ENCODE measurements at regions not wholly inside any gene's neighbourhood (a gene's known extent, or its start where the extent isn't known, plus 50 kb on each side); places are given as distances from the start of the nearest gene placed in this dataset.

DNA sequence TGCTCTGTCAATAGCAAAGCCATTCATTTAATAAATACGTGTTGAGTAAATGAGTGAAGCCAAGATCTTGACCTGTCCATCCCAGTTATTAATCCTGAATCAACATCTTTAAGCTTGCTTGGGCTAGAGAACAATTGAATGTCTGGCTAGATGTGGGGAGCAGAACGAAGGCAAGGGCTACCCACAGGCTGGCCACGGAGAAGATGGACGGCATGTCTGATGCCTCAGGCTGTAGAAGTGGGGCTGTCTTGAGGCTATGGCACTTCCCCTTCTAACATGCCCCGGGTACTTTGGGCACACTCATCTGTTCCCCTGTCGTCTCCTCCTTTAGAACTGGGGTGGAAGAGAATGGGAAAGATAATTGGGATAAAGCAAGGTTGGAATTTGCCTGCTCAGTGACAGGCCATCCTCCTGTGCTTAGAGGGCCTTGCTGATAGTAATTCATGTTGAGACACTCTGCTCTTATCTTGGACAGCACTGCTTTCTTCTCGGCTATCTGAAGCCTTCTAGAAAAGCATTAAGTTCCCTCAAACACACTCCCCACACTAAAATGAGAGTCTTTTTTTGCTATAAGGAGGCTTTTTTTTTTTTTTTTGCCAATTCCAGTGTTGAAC lies 225.7 kb downstream of the MREG start (continued):
- TF ChIP-seq, protein P1, sequence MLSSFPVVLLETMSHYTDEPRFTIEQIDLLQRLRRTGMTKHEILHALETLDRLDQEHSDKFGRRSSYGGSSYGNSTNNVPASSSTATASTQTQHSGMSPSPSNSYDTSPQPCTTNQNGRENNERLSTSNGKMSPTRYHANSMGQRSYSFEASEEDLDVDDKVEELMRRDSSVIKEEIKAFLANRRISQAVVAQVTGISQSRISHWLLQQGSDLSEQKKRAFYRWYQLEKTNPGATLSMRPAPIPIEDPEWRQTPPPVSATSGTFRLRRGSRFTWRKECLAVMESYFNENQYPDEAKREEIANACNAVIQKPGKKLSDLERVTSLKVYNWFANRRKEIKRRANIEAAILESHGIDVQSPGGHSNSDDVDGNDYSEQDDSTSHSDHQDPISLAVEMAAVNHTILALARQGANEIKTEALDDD (IDR thresholded peaks at IDR 0.05) = no peak
- TF ChIP-seq ZNF77 (CRISPR knock-in tag; IDR thresholded peaks at IDR 0.05) (no peak), CXXC5 (CRISPR knock-in tag; IDR thresholded peaks at IDR 0.05) (peak; percentile 37; the same call in 1 of the 2 replicates), HNRNPL (IDR thresholded peaks at IDR 0.05; ENCODE audit: low read depth, low read length) (no peak), POLR2A (conservative IDR thresholded peaks at IDR 0.05) (peak; percentile 64), NFIC (IDR thresholded peaks at IDR 0.05) (peak; percentile 18; the same call in 1 of the 2 replicates), LARP7 (IDR thresholded peaks at IDR 0.05) (no peak), GABPA (tag; conservative IDR thresholded peaks at IDR 0.05; ENCODE audit: low read depth) (no peak), ZKSCAN8 (CRISPR knock-in tag; IDR thresholded peaks at IDR 0.05) (no peak), MIER1 (IDR thresholded peaks at IDR 0.05; ENCODE audit: low read depth) (no peak), PHF20 (IDR thresholded peaks at IDR 0.05; ENCODE audit: partially characterized antibody) (no peak), DPF2 (IDR thresholded peaks at IDR 0.05) (peak; percentile 86), KDM1A (IDR thresholded peaks at IDR 0.05) (peak; percentile 47 to 69; a peak in 3 of 4 replicates), SNIP1 (IDR thresholded peaks at IDR 0.05; ENCODE audit: low read depth) (no peak), HDAC8 (tag; IDR thresholded peaks at IDR 0.05) (no peak), HDGF (IDR thresholded peaks at IDR 0.05) (no peak), ZNF184 (CRISPR knock-in tag; IDR thresholded peaks at IDR 0.05) (no peak)
- TF ChIP-seq, protein P2, sequence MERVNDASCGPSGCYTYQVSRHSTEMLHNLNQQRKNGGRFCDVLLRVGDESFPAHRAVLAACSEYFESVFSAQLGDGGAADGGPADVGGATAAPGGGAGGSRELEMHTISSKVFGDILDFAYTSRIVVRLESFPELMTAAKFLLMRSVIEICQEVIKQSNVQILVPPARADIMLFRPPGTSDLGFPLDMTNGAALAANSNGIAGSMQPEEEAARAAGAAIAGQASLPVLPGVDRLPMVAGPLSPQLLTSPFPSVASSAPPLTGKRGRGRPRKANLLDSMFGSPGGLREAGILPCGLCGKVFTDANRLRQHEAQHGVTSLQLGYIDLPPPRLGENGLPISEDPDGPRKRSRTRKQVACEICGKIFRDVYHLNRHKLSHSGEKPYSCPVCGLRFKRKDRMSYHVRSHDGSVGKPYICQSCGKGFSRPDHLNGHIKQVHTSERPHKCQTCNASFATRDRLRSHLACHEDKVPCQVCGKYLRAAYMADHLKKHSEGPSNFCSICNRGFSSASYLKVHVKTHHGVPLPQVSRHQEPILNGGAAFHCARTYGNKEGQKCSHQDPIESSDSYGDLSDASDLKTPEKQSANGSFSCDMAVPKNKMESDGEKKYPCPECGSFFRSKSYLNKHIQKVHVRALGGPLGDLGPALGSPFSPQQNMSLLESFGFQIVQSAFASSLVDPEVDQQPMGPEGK (CRISPR knock-in tag; IDR thresholded peaks at IDR 0.05; ENCODE audit: borderline replicate concordance) = no peak
- TF ChIP-seq, protein P3, sequence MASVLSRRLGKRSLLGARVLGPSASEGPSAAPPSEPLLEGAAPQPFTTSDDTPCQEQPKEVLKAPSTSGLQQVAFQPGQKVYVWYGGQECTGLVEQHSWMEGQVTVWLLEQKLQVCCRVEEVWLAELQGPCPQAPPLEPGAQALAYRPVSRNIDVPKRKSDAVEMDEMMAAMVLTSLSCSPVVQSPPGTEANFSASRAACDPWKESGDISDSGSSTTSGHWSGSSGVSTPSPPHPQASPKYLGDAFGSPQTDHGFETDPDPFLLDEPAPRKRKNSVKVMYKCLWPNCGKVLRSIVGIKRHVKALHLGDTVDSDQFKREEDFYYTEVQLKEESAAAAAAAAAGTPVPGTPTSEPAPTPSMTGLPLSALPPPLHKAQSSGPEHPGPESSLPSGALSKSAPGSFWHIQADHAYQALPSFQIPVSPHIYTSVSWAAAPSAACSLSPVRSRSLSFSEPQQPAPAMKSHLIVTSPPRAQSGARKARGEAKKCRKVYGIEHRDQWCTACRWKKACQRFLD (CRISPR knock-in tag; IDR thresholded peaks at IDR 0.05) = 0 out of 2 replicates have a peak, but pooled peaks have one; percentile 52
- TF ChIP-seq, protein P4, sequence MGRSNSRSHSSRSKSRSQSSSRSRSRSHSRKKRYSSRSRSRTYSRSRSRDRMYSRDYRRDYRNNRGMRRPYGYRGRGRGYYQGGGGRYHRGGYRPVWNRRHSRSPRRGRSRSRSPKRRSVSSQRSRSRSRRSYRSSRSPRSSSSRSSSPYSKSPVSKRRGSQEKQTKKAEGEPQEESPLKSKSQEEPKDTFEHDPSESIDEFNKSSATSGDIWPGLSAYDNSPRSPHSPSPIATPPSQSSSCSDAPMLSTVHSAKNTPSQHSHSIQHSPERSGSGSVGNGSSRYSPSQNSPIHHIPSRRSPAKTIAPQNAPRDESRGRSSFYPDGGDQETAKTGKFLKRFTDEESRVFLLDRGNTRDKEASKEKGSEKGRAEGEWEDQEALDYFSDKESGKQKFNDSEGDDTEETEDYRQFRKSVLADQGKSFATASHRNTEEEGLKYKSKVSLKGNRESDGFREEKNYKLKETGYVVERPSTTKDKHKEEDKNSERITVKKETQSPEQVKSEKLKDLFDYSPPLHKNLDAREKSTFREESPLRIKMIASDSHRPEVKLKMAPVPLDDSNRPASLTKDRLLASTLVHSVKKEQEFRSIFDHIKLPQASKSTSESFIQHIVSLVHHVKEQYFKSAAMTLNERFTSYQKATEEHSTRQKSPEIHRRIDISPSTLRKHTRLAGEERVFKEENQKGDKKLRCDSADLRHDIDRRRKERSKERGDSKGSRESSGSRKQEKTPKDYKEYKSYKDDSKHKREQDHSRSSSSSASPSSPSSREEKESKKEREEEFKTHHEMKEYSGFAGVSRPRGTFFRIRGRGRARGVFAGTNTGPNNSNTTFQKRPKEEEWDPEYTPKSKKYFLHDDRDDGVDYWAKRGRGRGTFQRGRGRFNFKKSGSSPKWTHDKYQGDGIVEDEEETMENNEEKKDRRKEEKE (IDR thresholded peaks at IDR 0.05; ENCODE audit: borderline replicate concordance in 1 of 2, control insufficient read depth in 1 of 2, low read depth in 2 of 2, low read length in 1 of 2) = 0 out of 4 replicates have a peak, but pooled peaks of 1 of the 2 experiments have one; percentile 15
- TF ChIP-seq, protein P5, sequence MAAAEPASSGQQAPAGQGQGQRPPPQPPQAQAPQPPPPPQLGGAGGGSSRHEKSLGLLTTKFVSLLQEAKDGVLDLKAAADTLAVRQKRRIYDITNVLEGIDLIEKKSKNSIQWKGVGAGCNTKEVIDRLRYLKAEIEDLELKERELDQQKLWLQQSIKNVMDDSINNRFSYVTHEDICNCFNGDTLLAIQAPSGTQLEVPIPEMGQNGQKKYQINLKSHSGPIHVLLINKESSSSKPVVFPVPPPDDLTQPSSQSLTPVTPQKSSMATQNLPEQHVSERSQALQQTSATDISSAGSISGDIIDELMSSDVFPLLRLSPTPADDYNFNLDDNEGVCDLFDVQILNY (CRISPR knock-in tag; IDR thresholded peaks at IDR 0.05) = no peak
- TF ChIP-seq, protein P6, sequence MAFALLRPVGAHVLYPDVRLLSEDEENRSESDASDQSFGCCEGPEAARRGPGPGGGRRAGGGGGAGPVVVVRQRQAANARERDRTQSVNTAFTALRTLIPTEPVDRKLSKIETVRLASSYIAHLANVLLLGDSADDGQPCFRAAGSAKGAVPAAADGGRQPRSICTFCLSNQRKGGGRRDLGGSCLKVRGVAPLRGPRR (CRISPR knock-in tag; IDR thresholded peaks at IDR 0.05) = no peak
